ENCODE measurements at regions not wholly inside any gene's neighbourhood (a gene's known extent, or its start where the extent isn't known, plus 50 kb on each side); places are given as distances from the start of the nearest gene placed in this dataset.

DNA sequence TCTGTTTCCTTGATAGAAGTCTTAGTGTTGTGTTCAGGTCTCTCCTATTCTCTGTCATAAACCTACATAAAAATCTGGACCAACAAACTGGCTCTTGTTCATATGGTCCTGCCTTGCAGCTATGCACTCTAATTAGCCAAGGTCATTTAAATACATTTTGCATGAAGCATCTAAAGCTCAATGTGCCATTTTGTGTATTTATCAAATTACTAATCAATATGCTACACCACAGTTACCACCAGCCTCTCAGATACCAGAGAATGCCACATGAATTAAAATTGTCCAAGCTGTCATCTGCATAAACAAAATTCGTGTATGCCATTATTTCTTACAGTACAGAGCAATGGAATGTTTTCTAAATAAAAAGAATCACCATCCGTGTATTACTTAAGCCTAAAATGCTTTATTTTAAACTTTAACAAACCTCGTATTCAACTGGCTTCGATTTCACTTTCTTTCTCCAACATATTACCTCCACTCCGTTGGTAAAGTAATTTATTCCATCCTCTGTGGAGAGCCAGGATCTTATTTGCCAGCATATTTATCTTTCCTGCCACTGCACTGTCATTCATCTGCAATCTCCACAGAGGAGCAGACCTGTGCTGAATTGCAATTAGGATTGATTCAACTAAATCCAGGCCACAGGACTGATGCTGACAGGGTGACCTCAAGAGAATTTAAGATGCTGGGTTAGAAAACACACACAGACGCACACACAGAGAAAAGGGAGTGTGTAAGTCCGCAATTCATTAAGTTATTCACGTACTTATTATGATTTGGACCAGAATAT is 284.1 kb upstream of the FOXG1 start:
- no peak for DNase-seq (ENCODE audit: low spot score)

DNA sequence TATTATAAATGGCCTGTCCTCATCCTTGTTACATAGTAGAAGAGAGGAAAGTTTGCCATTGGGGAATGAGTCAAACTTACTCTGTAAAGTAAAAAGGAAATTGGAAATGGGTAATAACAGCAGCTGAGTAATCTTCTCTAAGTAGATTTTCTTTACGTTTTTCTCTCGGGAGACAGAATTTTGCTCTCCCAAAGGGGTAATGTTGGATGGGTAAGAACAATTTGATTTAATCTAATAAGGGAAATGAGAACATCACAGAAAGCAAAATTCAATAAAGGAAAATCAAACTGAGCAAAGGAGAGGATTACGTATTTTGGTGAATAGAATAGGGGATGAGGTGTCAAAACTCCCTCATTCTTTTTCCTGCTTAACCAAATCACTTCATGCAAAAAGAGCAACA is 283.1 kb upstream of the FOXG1 start:
- no peak for DNase-seq (ENCODE audit: low spot score)

DNA sequence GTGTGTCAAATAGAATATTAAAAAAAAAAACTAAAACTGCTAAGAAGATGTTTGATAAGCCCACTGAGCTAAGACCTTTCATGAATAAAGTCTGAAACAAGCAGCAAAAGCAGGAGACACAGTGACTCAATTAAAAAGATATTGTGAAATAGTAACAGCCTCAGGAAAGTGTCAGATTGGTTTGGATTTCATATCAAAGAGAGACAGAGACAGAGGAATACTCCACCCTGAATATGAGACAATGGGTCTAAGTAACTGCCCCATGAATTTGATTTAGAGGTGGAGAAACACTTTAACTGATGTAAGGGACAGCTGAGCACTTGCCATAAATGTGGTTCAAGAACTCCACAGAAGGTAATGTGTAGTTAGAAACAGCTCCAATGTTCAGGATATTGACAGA is 277.9 kb upstream of the FOXG1 start:
- no peak for DNase-seq (ENCODE audit: low spot score)

DNA sequence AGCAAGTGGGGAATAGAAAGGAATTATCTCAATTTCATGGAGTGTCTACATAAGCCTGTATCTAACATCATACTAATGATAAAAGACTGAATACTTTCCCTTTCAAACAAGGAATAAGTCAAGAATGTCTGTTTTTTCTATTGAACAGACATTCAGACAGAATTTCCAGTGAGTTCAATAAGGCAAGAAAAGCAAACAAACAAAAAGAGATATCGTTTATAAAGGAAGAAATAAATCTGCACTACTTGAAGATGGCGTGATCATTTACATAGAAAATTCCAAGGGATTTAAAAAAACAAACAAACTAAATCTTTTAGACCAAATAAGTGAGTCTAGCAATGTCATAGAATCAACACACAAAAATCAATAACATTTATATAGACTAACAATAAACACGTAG is 273.1 kb upstream of the FOXG1 start:
- no peak for DNase-seq (ENCODE audit: low spot score)

DNA sequence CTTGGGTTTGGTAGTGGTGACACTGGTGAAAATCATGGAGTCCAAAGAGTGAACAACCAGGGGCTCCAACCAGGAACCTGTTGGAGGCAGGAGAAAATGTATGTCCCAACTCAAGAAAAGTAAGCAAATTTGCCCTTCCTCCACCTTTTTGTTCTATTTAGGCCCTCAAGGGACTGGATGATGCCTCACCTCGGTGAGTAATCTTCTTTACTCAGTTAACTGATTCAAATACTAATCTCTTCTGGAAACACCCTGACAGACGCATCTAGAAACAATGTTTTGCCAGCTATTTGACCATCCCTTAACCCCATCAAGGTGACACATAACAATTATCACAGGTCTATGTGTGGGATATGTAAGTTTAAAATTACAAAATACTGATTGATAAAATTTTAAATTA is 272.4 kb upstream of the FOXG1 start:
- no peak for DNase-seq (ENCODE audit: low spot score)

DNA sequence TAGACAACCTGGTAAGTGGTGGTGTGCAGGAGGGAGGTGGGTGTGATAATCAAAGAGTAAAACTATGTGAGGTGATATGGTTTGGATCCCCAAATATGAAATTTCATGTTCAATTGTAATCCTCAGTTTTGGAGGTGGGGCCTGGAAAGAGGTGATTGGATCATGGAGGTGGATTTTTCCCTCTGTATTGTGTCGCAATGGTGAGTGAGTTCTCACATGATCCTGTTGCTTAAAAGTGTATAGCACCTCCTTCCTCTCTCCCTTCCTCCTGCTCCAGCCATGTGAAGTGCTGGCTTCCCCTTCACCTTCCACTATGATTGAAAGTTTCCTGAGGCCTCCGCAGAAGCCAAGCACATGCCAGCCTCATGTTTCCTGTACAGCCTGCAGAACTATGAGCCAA is 270.2 kb upstream of the FOXG1 start:
- no peak for DNase-seq (ENCODE audit: low spot score)

DNA sequence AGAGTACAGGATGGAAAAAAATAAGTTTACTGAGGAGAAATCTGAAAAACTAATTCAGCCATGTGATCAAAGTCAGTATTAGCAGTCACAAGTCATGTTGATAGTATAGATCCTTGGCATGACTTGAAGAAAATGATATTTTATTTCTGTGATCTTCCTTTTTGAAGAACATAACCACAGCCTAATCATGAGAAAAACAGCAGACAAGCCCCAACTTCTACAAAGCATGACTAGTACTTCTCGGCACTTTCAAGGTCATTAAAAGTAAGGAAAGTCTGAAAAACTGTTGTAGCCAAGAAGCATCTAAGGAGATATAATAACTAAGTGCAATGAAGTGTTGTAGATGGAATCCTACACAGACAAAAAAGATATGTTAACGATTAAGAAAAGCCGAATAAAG is 264.1 kb upstream of the FOXG1 start:
- no peak for DNase-seq (ENCODE audit: low spot score)

DNA sequence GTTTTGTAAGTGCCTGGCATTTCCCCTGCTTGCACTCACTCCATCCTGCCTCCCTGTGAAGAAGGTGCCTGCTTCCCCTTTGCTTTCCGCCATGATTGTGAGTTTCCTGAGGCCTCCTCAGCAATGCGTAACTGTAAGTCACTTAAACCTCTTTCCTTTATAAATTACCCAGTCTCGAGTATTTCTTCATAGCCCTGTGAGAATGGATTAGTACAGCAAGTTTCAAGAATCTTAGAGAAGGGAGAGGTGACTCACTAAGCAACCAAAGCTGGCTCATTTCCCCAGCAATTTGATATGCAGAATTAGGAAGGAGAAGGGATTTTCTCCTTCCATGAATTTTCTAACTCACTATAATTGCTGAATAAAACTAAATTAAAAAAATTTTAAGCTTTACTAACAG is 251.0 kb upstream of the FOXG1 start:
- DNase-seq (ENCODE audit: low spot score) = no peak

DNA sequence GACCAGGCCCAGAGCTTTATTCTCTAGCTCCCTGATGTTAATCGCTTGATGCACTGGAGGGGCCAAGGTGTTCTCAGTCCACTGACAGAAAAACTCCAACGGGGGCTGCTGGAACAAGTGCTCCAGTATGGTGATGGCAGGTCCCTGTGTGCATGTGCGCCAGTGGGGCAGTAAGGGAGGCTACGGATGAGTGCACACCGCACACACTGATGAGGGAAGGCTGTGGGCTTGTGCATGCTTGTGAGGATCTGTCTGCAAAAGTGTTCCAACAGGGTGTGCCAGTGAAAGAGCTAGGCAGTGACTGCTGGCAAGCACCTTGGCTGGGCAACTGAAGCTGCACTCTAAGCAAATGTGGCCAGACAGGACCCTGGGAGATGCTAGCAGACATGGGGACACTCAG is 229.7 kb upstream of the FOXG1 start:
- DNase-seq (ENCODE audit: low spot score) = no peak

DNA sequence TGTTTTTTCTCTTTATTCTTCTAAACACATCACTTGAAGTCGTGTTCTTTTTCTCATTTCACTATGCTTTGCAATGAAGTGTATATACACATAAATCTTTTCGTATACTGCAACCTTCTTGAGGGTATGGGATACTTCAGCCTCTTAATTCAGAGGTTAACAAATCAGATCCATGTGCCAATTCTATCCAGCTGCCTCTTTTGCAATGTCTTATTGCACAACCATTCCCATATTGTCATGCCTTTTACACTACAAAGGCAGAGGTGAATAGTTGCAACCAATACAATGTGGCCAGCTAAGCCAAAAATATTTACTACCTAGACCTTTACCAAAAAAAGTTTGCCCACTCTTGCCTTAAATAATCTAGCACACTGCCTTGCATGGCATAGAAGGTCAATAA is 224.5 kb upstream of the FOXG1 start:
- no peak for DNase-seq (ENCODE audit: low spot score)

DNA sequence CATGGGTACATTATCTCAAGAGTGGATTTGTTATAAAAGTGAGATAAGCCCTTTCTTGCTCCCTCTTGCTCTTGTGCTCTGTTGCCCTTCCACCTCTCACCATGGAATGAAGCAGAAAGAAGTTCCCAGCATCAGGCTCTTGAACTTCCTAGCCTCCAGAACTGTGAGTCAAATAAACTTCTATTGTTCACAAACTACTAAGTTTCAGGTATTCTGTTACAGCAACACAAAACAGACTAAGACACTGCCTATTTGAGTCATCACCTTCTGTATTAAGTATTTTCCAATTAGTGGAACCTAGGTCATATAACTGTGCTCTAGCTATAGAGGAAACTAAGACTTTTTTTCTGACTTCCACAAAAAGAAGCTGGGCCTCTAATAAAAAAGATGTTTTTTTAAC is 201.2 kb upstream of the FOXG1 start:
- no peak for DNase-seq (ENCODE audit: low spot score)

DNA sequence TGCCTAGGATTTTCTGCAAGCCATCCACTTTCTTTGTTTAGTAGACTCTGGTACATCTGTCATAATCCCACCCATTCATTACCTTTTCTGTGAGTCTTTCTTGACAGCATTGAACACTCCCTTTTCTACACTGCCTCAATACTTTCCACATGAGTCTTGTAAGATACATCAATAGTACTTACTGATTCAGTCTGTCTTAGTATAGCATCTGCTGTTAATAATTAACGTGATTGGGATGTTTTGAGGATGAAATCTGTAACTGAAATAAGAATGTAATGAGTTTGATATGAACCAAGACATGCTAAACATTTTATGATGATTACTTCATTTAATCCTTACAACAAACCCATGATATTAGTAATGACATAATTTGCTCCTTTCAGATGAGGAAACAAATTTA is 196.2 kb upstream of the FOXG1 start:
- DNase-seq (ENCODE audit: low spot score) = no peak

DNA sequence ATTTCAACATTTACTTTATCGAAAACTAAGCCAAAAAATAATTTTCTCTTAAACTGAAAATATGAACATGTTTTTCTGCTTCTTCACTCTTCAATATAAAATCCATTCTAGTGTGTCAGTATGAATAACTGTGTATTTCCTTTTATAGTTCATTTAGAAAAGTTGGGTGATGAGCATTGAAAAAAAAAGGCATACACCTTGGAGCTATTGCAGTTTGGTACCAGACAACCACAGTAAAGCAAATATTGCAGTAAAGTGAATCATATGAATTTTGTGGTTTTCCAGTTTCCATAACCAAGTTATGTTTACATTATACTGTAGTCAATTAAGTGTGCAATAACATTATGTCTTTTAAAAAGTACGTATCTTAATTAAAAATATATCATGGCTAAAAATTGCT is 195.0 kb upstream of the FOXG1 start:
- DNase-seq (ENCODE audit: low spot score) = no peak

DNA sequence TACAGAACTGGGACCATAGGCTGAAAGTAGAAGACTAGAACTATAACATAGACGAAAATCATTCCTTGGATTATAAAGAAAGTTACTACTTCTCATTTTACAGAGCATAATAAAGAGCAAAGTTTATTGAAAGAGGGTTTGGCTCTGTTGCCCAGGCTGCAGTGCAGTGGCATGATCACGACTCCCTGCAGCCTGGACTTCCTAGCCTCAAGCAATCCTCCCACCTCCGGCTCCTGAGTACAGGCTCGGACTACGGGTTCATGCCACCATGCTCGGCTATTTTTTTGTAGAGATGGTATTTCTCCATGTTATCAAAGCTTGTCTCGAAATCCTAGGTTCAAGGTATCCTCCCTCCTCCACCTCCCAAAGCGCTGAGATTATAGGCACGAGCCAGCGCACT is 190.1 kb upstream of the FOXG1 start:
- DNase-seq (ENCODE audit: low spot score) = no peak

DNA sequence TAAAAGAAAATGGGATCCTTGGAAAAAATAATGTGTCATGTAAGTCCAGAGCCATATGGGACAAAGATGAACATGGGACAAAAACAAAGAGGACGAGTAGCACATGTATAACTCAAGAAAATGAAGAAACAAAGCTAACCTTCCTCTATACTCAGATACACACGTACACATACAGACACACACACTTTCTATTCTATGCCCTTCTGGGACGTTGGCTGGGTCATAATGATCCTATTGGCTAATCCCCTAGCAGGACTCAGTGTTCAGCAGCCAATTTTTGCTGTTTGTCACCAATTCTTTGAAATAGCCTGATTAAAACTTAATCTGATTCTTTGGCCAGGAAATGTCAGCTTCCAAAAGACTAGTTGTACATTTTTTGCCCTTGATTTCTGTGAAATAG is 189.4 kb upstream of the FOXG1 start:
- DNase-seq (ENCODE audit: low spot score) = no peak

DNA sequence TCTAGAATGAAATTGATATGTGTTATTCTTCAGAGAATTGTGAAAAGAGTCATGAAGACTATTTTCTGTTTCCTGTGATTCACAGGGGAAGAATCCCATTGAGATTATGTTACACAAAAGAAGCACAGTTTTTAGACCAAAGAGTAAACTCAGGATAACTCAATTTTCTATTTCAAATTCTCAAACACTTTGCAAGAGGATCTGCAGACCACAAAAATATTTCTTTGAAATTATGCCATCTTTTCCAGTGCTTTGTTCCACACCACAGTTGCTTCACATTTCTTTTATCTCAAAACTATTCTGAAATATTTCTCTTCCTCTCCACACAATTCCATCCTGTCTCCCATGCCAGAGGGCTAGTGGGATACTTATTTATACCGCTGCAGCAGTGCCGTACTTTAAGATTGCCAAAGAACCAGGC is 188.9 kb upstream of the FOXG1 start:
- no peak for DNase-seq (ENCODE audit: low spot score)

DNA sequence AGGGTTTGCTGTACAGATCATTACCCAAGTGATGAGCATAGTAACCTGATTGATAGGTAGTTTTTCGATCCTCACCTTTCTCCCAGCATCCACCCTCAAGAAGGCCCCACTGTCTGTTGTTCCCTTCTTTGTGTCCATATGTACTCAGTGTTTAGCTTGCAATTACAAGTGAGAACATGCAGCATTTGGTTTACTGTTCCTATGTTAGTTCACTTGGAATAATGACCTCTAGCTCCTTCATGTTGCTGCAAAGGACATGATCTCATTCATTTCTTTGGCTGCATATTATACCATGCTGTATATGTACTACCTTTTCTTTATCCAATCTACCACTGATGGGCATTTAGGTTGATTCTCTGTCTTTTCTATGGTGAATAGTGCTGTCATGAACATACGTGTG is 181.6 kb upstream of the FOXG1 start:
- DNase-seq (ENCODE audit: low spot score) = no peak

DNA sequence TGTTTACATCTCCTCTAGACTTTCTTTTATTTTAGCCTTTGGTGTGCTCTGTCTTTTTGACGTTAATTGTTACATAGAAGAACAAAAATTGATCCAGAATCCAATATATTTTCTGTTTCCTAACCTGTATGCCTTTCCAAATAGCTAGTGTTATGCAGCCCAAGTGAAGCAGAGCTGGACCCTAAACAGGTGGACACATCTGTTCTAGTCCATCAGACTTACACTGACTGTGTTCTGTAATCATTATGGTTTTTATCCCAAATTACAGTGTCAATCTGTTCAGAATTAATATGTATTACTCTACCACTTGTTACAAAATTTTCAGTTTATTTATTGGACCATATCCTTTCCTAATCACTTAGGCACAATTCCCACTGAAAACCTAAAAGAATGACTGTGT is 176.8 kb upstream of the FOXG1 start:
- no peak for DNase-seq (ENCODE audit: low spot score)

DNA sequence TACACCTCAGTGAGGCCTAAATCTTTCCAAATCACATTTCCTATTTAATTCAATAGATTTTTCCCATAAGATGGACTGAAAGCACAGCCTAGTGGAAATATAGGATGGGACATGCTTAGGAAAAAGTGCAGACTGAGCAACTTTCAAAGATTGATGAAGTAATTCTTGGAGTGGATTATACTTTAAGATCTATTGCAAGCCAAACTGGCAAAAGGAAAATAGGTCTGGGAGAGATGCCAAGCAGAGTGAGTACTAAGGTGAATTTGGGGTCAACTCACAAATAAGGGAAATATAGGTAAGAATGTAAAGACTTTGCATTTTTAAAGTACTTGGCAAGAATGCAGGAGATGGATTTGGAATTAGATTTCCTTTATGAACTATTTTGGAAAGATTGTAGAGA is 170.2 kb upstream of the FOXG1 start:
- DNase-seq (ENCODE audit: low spot score) = no peak

DNA sequence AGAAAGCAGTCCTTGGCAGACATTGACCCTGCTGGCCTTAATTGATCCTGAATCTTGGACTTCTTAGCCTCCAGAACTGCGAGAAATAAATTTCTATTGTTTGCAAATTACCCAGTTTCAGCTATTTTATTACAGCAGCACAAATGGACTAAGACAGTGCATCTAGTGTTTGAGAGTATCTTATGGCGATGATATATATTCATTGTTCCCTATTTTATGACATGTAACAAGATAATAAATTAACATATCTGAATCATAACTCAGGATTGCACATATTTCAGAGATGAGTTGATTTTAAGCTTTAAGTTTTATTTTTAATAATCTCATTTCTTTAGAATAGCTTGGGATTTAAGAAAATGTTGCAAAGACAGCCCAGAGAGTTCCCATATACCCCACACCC is 167.4 kb upstream of the FOXG1 start:
- DNase-seq (ENCODE audit: low spot score) = no peak

DNA sequence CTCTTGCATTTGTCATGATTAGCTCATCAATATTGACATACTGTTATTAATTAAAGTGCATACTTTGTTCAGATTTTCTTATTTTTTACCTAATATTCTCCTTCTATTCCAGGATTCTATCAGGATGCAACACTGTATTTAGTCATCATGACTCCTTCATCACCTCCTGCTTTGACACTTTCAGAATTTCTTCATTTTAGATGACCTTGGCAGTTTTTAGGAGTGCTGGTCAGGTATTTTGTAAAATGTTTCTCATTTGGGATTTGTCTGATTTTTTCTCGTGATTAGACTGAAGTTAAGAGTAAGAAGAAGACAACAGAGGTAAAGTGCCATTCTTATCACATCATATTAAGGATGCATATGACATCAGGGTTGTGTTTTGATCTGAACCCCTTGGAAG is 167.0 kb upstream of the FOXG1 start:
- no peak for DNase-seq (ENCODE audit: low spot score)

DNA sequence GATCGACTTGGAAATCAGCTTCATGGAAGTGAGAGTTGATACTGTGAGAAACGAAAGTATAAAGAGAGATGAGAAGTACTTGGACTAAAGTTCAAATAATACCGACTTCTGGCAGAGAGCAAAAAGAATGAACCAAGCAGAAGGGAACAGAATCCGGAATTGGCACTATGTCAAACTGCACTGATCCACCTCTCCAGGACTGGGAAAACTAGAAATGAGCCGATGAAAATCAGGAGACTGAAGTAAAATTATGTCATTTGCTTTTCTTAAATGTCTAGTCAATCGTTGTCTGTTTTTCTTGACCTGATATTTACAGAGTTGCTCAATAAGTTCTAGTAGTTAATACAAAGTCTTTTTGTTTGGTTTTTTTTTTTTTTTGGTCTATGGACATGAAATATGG is 163.0 kb upstream of the FOXG1 start:
- no peak for DNase-seq (ENCODE audit: low spot score)

DNA sequence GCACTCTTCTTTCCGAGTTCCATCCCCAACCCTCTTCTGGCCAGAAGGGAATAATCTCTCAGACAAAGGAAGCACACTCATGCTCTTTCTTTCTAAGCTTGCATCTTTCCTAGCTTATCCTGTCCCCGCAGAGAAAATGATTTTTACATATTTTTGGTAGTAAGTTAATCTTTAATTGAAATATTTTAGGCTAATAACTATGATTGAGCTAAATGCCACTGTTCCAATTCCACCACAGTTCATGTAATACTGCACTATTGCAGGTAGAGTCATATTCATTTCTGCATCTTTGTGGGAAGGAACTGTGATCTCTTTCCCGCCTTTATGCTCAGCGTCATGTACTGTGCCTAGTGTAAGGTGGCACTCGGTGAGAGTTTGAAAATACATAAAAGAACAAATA is 158.9 kb upstream of the FOXG1 start:
- no peak for DNase-seq (ENCODE audit: low spot score)

DNA sequence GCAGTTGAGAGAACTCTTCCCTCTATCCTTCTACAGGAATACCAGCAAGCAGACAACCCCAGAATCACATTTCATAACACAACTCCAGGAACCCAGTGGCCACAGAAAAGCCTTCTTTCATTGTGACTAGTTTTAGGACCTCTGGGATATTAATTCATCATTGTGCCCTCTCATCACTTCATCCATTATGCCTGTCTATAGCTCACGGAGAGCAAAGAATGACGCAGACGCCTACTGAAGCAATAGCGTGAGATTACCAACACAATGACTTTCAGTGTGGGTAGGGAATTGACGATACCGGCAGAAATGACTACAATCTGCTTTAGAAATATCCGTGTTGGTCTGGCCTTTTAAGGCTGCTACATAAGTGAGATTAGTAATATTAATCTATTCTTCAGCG is 158.1 kb upstream of the FOXG1 start:
- no peak for DNase-seq (ENCODE audit: low spot score)

All from GM03348 (cell line).